ENCODE measurements at regions not wholly inside any gene's neighbourhood (a gene's known extent, or its start where the extent isn't known, plus 50 kb on each side); places are given as distances from the start of the nearest gene placed in this dataset.

GRCh38 chr2:198595721-198596120, 791.3 kb downstream of the PLCL1 start:
- H3K27ac ChIP-seq = no peak overlapping the region
- DNase-seq (ENCODE audit: low spot score) = no peak
- no peak overlapping the region for H3K4me3 ChIP-seq
- TF ChIP-seq, protein P1, sequence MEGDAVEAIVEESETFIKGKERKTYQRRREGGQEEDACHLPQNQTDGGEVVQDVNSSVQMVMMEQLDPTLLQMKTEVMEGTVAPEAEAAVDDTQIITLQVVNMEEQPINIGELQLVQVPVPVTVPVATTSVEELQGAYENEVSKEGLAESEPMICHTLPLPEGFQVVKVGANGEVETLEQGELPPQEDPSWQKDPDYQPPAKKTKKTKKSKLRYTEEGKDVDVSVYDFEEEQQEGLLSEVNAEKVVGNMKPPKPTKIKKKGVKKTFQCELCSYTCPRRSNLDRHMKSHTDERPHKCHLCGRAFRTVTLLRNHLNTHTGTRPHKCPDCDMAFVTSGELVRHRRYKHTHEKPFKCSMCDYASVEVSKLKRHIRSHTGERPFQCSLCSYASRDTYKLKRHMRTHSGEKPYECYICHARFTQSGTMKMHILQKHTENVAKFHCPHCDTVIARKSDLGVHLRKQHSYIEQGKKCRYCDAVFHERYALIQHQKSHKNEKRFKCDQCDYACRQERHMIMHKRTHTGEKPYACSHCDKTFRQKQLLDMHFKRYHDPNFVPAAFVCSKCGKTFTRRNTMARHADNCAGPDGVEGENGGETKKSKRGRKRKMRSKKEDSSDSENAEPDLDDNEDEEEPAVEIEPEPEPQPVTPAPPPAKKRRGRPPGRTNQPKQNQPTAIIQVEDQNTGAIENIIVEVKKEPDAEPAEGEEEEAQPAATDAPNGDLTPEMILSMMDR (IDR thresholded peaks at IDR 0.05) = no peak

GRCh38 chr2:198591586-198591985, 787.2 kb downstream of the PLCL1 start:
- H3K4me3 ChIP-seq = no peak overlapping the region
- no peak overlapping the region for H3K27ac ChIP-seq
- no peak for DNase-seq (ENCODE audit: low spot score)
- TF ChIP-seq, protein P1 (IDR thresholded peaks at IDR 0.05) = no peak

- no peak for DNase-seq (ENCODE audit: low spot score)
- Histone ChIP-seq H3K4me3 (no peak overlapping the region), H3K27ac (no peak overlapping the region)
- TF ChIP-seq, protein P1 (IDR thresholded peaks at IDR 0.05) = no peak
Observed at GRCh38 chr2:198587741-198588140, 783.3 kb downstream of the PLCL1 start.

GRCh38 chr2:198587240-198587639, 782.8 kb downstream of the PLCL1 start:
- H3K27ac ChIP-seq = no peak overlapping the region
- no peak for DNase-seq (ENCODE audit: low spot score)
- TF ChIP-seq, protein P1 (IDR thresholded peaks at IDR 0.05) = no peak
- no peak overlapping the region for H3K4me3 ChIP-seq

- DNase-seq (ENCODE audit: low spot score) = no peak
- Histone ChIP-seq H3K4me3 (no peak overlapping the region), H3K27ac (no peak overlapping the region)
- TF ChIP-seq, protein P1 (IDR thresholded peaks at IDR 0.05) = no peak
Observed at GRCh38 chr2:198571393-198571792, 767.0 kb downstream of the PLCL1 start.

- no peak for DNase-seq (ENCODE audit: low spot score)
- no peak overlapping the region for H3K27ac ChIP-seq
- H3K4me3 ChIP-seq = no peak overlapping the region
- TF ChIP-seq, protein P1 (IDR thresholded peaks at IDR 0.05) = no peak
Observed at GRCh38 chr2:198558176-198558575, 753.8 kb downstream of the PLCL1 start.

- TF ChIP-seq, protein P1 (IDR thresholded peaks at IDR 0.05) = no peak
- H3K27ac ChIP-seq = no peak overlapping the region
- no peak overlapping the region for H3K4me3 ChIP-seq
- DNase-seq (ENCODE audit: low spot score) = no peak
Observed at GRCh38 chr2:198546122-198546521, 741.7 kb downstream of the PLCL1 start.
